Stimulated activated CD4-positive, alpha-beta T cell treated with anti-CD3 and anti-CD28 coated beads, TNF-alpha, amount 100 ng/mL, for 24 hours (primary cell): ENCODE measurements at regions not wholly inside any gene's neighbourhood (a gene's known extent, or its start where the extent isn't known, plus 50 kb on each side); places are given as distances from the start of the nearest gene placed in this dataset.

Experiments
- DNase-seq, 3 experiments: peaks; one replicate each; pipeline ENCODE4 v3.0.0-alpha.2; 2020; ENCODE audit warnings: low read depth in 3 of 3

DNA sequence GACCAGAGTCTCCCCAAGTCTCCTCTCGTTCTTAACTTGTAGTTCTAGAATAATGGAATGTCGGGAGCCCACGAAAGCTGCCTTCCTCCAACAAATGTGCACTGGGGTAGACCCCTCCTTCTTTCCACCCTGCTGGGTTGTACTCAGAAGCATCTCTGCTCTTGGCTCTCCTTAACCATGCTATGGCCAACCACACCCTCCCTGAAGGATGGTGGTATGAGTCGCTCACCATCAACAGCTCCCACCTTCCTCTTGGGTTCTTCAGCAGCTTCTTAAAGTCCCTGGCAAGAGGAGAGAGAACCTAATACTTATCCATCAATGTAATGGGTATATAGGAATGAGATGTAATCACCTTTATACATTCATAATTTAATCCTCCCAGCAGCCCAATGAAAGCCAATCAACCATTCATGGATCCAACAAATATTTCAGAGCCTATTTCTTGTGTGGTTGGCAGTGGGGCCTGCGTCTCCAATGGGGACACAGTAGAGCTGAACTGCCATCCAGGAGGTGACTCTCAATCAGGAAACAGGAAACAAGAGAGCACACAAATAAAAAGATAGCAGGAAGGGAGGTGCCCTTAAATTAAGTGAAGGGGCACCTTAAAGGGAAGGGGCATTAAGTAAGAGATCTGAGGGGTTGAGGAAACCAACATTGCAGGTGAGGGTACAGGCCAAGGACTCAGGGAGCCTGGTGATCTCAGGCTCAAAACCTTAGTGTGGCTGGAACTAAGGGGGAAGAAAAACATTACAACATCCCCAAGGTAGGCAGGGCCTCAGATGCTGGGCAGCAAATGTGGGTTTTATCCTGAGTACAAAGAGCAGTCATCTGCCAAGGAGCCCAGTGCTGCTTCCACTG, 64.4 kb upstream of the ETS2 start:
- no peak for DNase-seq

GRCh38 chr21:38741950-38742256, 63.8 kb upstream of the ETS2 start:
- no peak for DNase-seq

GRCh38 chr21:38742580-38743260, 63.0 kb upstream of the ETS2 start:
- DNase-seq = no peak

DNA sequence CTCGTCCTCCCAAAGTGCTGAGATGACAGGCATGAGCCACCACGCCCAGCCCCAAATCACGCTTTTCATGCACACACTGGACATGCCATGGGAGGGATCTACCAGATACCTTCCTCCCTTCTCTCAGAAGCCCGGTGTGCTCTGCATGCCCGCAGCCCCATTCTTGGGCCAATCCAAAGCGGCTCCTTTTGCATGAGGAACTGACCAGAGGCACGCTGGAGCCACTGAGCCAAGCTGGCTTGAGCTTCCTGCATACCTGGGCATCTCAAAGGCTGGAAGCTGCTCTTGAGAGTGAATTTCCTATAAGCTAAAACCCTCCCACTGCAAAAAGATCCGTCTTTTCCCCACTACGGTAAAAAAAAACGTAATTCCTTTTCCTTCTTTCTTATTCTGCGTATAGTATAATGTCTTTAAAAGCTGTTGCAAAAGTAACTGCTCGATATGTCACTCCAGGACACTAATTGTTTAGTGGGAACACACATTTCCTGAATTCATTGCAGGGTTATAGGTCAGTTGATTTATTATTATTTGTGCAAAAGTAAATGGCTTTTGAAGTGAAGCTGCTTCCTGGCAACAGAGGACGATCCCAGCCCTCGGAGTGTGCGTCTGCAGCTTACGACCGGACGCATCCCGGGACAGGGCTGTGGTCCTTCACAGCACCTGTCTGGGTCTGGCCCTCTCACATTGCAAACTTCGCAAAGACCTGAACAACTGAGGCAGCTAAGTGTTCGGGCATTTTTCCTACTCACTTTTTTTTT, 61.8 kb upstream of the ETS2 start:
- DNase-seq = no peak

DNA sequence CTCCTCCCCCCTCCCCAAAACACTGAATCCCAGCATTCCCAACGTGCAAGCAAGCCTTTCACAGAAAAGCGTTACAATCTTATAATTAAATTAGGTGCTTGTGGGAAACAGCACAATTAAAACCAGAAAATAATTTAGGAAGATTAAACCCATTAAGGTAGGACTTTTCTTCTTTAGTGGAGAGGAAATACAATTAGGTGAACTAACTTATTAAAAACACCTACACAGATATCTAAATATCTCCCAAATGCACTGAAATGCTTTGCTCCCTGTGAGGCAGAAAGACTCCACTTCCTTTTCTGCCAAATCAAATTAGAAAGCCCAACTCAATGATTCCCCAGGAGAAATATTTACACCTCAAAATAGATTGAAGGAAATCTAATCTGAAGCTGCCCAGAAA, 60.9 kb upstream of the ETS2 start:
- DNase-seq = no peak

- no peak for DNase-seq
Observed at GRCh38 chr21:38747810-38748209, 57.9 kb upstream of the ETS2 start.

DNA sequence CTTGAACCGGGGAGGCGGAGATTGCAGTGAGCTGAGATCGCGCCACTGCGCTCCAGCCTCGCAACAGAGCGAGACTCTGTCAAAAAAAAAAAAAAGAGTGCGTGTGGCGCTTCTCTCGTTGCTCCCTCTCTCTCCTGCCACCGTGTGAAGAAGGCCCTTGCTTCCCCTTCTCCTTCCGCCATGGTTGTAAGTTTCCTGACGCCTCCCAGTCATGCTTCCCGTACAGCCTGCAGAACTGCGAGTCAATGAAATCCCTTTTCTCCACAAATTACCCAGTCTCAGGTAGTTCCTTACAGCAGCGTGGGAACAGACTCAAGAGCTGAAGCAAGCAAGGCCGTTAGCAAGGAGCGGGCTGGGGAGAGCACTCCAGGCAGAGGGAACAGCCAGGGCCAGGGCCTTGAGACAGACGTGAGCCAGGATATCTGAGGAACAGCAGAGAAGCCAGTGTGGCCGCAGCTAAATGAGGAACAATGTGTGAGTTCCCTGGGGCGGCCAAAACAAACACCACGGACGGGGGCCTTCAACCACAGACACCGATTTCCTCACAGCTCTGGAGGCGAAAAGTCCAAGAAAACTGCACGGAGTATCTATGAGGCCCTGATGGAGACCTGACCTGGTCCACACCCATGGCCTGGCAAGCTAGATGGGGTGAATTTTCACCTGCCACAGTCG, 54.2 kb upstream of the ETS2 start:
- no peak for DNase-seq

DNA sequence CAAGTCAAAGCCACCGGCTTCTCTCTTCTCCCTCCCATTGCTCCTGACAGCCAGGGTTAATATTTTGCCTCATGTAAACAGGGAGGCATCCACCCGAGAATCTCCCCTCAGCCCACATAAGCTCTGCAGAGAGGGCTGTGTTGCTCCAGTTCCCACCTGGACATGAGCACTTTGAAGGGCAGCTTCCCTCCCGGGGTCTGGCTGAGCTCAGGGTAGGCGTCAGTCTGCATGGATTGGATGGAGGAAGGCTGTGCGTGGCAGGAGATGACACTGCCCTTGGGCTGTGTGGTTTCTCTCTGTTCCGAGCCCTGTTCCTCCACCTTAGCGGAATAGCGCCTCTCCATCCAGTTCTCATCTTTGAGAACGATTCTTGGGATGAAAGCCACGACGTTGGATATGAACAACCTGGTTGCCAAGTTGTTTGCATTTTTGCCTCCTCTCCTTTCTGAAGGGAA, 53.7 kb upstream of the ETS2 start:
- no peak for DNase-seq

DNA sequence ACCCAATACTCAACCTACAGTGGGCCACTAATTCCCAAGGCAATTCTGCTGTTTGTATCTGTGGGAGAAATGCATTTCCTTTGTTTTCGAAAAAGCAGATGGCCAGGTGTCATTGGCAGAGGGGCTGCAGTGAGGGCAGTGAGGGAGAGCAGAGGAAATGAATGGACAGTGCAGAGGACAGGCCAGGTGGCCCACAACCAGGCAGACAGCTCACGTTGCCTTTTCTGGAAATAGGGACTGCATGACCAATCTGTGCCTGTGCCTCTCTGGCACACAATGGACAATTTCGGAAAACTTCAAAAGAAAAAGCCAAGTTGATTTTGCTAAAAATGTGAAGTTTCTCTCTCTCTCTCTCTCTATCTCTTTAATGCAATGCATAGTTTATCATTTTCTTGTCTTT, 52.6 kb upstream of the ETS2 start:
- no peak for DNase-seq

- no peak for DNase-seq
Observed at GRCh38 chr21:38753557-38753971, 52.2 kb upstream of the ETS2 start.
